Neuron (in vitro differentiated cells): ENCODE measurements at regions not wholly inside any gene's neighbourhood (a gene's known extent, or its start where the extent isn't known, plus 50 kb on each side); places are given as distances from the start of the nearest gene placed in this dataset.
"Not testable (repeated sequence)": the region's sequence is repeated elsewhere in the genome, so short reads cannot be mapped to it uniquely, and the experiment has no call there.

Experiments
- H2AFZ ChIP-seq: one replicate; pipeline ENCODE4 v1.6.1; 2013; ENCODE audit warnings: low read depth, mild to moderate bottlenecking, inconsistent platforms, low read length, moderate library complexity
- H3K27me3 ChIP-seq: one replicate; pipeline ENCODE4 v1.6.1; 2013; ENCODE audit warnings: low read length; ENCODE audit not compliant: insufficient read depth
- H3K36me3 ChIP-seq: one replicate; pipeline ENCODE4 v1.6.1; 2013; ENCODE audit warnings: low read length; ENCODE audit not compliant: insufficient read depth
- H3K4me1 ChIP-seq: one replicate; pipeline ENCODE4 v1.6.1; 2013; ENCODE audit warnings: low read length; ENCODE audit not compliant: insufficient read depth
- H3K4me3 ChIP-seq: 2 replicates; pipeline ENCODE4 v1.5.1; 2013; ENCODE audit warnings: mild to moderate bottlenecking, low read length, moderate library complexity
- H3K9me3 ChIP-seq: one replicate; pipeline ENCODE4 v1.6.1; 2013; ENCODE audit warnings: low read length

GRCh38 chr6:115468272-115469005, 592.3 kb downstream of the FRK start:
- Histone ChIP-seq H3K27me3 (no peaks in the 10 kb centered on the region), H3K36me3 (no peaks in the 10 kb centered on the region), H3K4me1 (no peaks in the 10 kb centered on the region), H3K4me3 (no peak overlapping the region), H3K9me3 (no peaks in the 10 kb centered on the region), H2AFZ (no peak overlapping the region)

GRCh38 chr6:115467726-115468125, 593.0 kb downstream of the FRK start:
- Histone ChIP-seq H3K4me1 (no peaks in the 10 kb centered on the region), H2AFZ (no peak overlapping the region), H3K27me3 (no peaks in the 10 kb centered on the region), H3K9me3 (no peaks in the 10 kb centered on the region), H3K36me3 (no peaks in the 10 kb centered on the region), H3K4me3 (no peak overlapping the region)

- no peaks in the 10 kb centered on the region for H3K27me3 ChIP-seq
- H3K36me3 ChIP-seq: no peaks in the 10 kb centered on the region
- no peaks in the 10 kb centered on the region for H3K4me1 ChIP-seq
- H3K9me3 ChIP-seq: no peaks in the 10 kb centered on the region
- no peak overlapping the region for H3K4me3 ChIP-seq
- no peak overlapping the region for H2AFZ ChIP-seq
These were observed 599.8 kb downstream of the FRK start for GRCh38 chr6:115460913-115461312.

DNA sequence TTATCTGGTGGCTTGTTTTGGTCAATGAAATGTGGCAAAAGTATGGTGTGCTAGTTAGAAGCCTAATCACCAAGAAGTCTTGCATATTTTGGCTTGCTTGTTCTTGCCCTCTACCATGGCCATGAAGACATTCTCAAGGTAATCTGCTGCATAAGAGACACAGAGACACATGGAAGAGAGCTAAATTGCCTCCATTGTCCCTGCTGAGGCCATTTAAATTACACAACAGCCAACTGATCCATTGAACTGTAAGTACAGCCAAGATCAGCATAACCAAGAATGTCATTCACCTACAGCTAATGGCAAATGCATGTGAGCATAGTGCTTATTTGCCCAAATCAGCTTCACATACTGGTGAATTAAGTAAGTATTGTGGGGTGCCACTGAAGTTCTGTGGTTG, 603.8 kb downstream of the FRK start:
- no peaks in the 10 kb centered on the region for H3K27me3 ChIP-seq
- H3K4me3 ChIP-seq: no peak overlapping the region
- H3K4me1 ChIP-seq: no peaks in the 10 kb centered on the region

GRCh38 chr6:115443825-115444478, 616.7 kb downstream of the FRK start:
- H2AFZ ChIP-seq: no peak overlapping the region
- H3K9me3 ChIP-seq: no peaks in the 10 kb centered on the region
- H3K27me3 ChIP-seq: no peaks in the 10 kb centered on the region
- H3K36me3 ChIP-seq: no peaks in the 10 kb centered on the region
- H3K4me1 ChIP-seq: peaks cover 3% of the 10 kb centered on the region
- no peak overlapping the region for H3K4me3 ChIP-seq

More for the DNA sequence above, 603.8 kb downstream of the FRK start:
- H2AFZ ChIP-seq: no peak overlapping the region
- H3K36me3 ChIP-seq: no peaks in the 10 kb centered on the region
- no peaks in the 10 kb centered on the region for H3K9me3 ChIP-seq

DNA sequence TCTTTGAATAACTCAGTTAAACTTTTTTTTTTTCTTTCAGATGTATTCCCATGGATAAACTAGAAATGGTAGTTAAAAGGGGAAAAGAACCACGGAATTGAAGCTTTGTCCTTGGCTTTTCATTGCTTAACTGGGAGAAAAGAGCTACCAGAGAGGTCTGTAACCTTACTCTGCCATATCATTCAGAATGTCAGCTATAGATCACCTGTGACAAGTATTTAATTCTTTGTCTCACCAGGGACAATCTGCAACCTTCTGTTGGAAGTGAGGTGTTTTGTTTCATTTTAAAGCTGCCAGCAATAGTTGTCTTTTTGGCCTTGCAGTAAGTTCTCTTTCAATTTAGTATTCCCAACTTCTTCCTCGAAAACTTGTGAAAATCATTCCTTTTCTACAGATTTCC, 618.4 kb downstream of the FRK start:
- H3K27me3 ChIP-seq: no peaks in the 10 kb centered on the region
- no peaks in the 10 kb centered on the region for H3K9me3 ChIP-seq
- no peak overlapping the region for H3K4me3 ChIP-seq
- peaks cover 3% of the 10 kb centered on the region for H3K4me1 ChIP-seq
- no peak overlapping the region for H2AFZ ChIP-seq
- H3K36me3 ChIP-seq: no peaks in the 10 kb centered on the region

DNA sequence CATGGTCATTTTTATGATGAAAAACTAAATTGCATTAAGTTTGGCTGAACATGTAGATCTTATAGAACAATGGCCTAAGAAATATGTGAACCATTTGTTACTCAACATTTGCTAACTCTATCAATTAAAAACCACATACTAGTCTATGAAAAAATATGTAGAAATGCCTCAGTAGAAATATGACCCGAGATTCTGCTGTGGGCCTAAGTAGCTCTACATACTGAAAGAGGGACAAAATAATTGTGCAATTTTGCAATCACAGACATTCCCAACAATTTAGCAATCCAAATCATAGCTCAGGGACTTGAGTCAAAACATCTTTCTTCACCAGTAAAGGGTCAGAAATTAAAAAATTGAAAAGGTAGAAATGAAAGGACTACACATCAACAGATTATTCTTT, 619.0 kb downstream of the FRK start:
- Histone ChIP-seq H3K36me3 (no peaks in the 10 kb centered on the region), H3K9me3 (no peaks in the 10 kb centered on the region), H3K4me1 (peaks cover 3% of the 10 kb centered on the region), H2AFZ (no peak overlapping the region), H3K27me3 (no peaks in the 10 kb centered on the region), H3K4me3 (no peak overlapping the region)

- Histone ChIP-seq H3K27me3 (no peaks in the 10 kb centered on the region), H3K36me3 (no peaks in the 10 kb centered on the region), H3K4me3 (no peak overlapping the region), H2AFZ (no peak overlapping the region), H3K9me3 (no peaks in the 10 kb centered on the region), H3K4me1 (no peaks in the 10 kb centered on the region)
These were observed 645.3 kb downstream of the FRK start for GRCh38 chr6:115415378-115415777.

DNA sequence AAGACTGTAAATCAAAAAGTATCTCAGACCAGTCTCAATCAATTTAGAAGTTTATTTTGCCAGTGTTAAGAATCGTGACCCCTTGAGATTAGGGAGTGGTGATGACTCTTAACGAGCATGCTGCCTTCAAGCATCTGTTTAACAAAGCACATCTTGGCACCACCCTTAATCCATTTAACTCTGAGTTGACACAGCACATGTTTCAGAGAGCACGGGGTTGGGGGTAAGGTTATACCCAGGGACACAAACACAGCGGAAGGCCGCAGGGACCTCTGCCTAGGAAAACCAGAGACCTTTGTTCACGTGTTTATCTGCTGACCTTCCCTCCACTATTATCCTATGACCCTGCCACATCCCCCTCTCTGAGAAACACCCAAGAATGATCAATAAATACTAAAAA, 645.8 kb downstream of the FRK start:
- H2AFZ ChIP-seq, H3K9me3 ChIP-seq, H3K4me1 ChIP-seq, H3K36me3 ChIP-seq, H3K27me3 ChIP-seq, H3K4me3 ChIP-seq: not testable (repeated sequence)

DNA sequence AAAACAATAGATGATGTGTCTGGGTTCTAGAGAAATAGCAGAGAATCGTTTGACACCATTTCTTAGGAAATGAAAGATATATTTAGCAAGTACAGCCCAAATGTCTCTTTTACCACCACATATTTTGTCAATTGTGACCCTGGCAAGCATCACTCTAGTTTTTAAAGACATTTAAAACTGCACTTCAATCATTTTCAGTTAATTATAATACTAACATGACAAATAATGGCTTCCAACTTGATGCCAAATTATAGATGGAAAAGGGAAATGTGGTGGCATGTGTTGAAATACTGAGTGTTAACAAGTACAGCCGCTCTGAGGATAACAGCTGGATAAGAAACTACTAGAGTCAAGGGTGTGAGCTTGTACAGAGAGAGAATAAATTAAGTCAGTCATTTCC, 648.9 kb downstream of the FRK start:
- H3K4me1 ChIP-seq: no peaks in the 10 kb centered on the region
- no peaks in the 10 kb centered on the region for H3K27me3 ChIP-seq
- no peak overlapping the region for H2AFZ ChIP-seq
- no peak overlapping the region for H3K4me3 ChIP-seq
- no peaks in the 10 kb centered on the region for H3K36me3 ChIP-seq
- H3K9me3 ChIP-seq: no peaks in the 10 kb centered on the region

DNA sequence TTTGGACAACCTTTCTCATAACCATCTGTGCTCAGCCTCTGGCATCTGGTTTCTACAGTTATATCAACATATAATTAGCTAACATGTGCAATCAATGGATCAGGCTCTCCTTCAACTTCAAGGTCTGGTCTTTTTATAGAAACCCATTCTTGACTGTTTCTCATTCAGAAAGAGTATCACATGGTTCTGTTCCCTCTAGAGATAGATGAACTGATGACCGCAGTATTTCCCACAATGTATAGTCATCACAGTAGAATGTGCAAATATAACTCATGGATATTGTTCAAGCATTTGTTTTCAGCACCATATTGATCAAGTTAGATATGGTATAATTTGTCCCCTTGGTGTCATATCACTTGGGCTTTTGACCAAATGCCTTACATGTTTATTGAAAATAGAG, 656.2 kb downstream of the FRK start:
- no peaks in the 10 kb centered on the region for H3K4me1 ChIP-seq
- no peak overlapping the region for H3K4me3 ChIP-seq
- no peak overlapping the region for H2AFZ ChIP-seq
- H3K9me3 ChIP-seq: no peaks in the 10 kb centered on the region
- H3K36me3 ChIP-seq: no peaks in the 10 kb centered on the region
- H3K27me3 ChIP-seq: no peaks in the 10 kb centered on the region

- Histone ChIP-seq H3K27me3 (no peaks in the 10 kb centered on the region), H3K36me3 (no peaks in the 10 kb centered on the region), H3K9me3 (no peaks in the 10 kb centered on the region), H3K4me1 (no peaks in the 10 kb centered on the region), H3K4me3 (no peak overlapping the region), H2AFZ (no peak overlapping the region)
These were observed 662.1 kb downstream of the FRK start for GRCh38 chr6:115398607-115399006.

DNA sequence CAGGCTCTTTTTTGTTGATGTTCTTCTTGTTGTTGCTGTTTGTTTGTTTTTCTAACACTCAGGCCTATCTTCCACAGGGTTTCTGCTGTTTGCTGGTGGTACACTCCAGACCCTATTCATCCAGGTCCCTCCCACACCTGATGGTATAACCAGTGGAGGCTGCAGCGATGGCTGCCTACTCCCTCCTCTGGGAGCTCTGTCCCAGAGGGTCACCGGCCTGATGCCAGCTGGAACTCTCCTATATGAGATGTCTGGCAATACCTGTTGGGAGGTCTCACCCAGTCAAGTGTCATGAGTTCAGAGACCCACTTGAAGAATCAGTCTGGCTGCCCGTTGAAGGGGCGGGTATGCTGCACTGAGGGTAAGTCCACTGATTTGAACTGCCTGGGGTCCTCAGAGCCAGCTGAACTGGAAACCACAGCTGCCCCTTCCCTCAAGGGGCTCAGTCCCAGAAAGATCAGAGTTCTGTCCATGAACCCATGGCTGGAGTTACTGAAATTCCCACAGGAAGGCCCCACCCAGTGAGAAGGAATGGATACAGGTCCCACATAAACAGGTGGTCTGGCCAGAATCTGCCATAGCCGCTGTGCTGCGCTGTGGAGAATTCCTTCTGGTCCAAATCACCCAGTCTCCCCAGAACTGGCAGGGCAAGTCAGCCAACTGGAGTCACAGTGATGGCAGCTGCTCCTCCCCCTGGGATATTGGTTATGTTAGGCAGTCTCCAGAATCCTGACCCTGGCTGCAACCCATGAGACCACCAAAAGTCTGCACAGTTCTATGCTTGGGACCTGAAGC, 664.4 kb downstream of the FRK start:
- Histone ChIP-seq H3K36me3 (no peaks in the 10 kb centered on the region), H3K9me3 (no peaks in the 10 kb centered on the region)

More for the DNA sequence above, 664.4 kb downstream of the FRK start:
- Histone ChIP-seq H3K4me1 (no peaks in the 10 kb centered on the region), H2AFZ (no peak overlapping the region), H3K27me3 (no peaks in the 10 kb centered on the region), H3K4me3 (no peak overlapping the region)
